ENCODE measurements at regions not wholly inside any gene's neighbourhood (a gene's known extent, or its start where the extent isn't known, plus 50 kb on each side); places are given as distances from the start of the nearest gene placed in this dataset.

- WGBS (ENCODE audit: extremely low coverage, insufficient read length, low lambda C conversion rate), result no CpG with 5 or more reads among the region's 4 CpGs
- Histone ChIP-seq H3K4me2 (ENCODE audit: insufficient read depth, insufficient read length, low read length) (no peak overlapping the region), H4K8ac (replicated peaks; ENCODE audit: insufficient read length, low read depth, low read length) (no peak overlapping the region), H2BK20ac (ENCODE audit: low read depth, low read length, poor library complexity, severe bottlenecking) (no peak overlapping the region), H3K23me2 (ENCODE audit: insufficient read length, low read depth, low read length, poor library complexity, severe bottlenecking) (no peaks in the 10 kb centered on the region), H3K23ac (ENCODE audit: insufficient read length, low read depth, low read length) (no peak overlapping the region), H3K9ac (ENCODE audit: extremely low read depth, insufficient read length, low read length) (no peak overlapping the region), H2BK5ac (ENCODE audit: insufficient read length, low read length) (no peak overlapping the region), H4K5ac (ENCODE audit: insufficient read length, low read depth, low read length) (no peak overlapping the region), H2AFZ (ENCODE audit: low read length) (no peak overlapping the region), H3K4me1 (ENCODE audit: insufficient read depth, low read length) (no peaks in the 10 kb centered on the region), H3K79me2 (ENCODE audit: insufficient read depth, low read length) (no peaks in the 10 kb centered on the region), H3K9me3 (ENCODE audit: control insufficient read depth, low read depth, low read length) (no peaks in the 10 kb centered on the region), H4K91ac (ENCODE audit: insufficient read length, low read depth, low read length) (no peak overlapping the region), H3T11ph (ENCODE audit: low read length) (no peak overlapping the region), H2AK5ac (ENCODE audit: insufficient read length, low read length) (no peak overlapping the region), H4K20me1 (ENCODE audit: control insufficient read depth, insufficient read depth, insufficient read length) (no peaks in the 10 kb centered on the region), H3K27me3 (ENCODE audit: insufficient read depth, low read length) (no peaks in the 10 kb centered on the region), H3K79me1 (ENCODE audit: insufficient read depth, low read depth, low read length, poor library complexity, severe bottlenecking) (no peaks in the 10 kb centered on the region), H2BK12ac (ENCODE audit: insufficient read length, low read depth, low read length) (no peak overlapping the region), H3K4ac (ENCODE audit: low read depth, low read length) (no peak overlapping the region), H2BK120ac (ENCODE audit: low read depth, low read length, poor library complexity, severe bottlenecking) (no peak overlapping the region), H3K27ac (ENCODE audit: insufficient read length, low read depth, low read length) (no peak overlapping the region), H3K14ac (ENCODE audit: insufficient read depth, low read length) (no peak overlapping the region), H3K18ac (ENCODE audit: insufficient read length, low read depth, low read length) (no peak overlapping the region), H3K56ac (ENCODE audit: insufficient read length, low read depth, low read length) (no peak overlapping the region), H2BK15ac (ENCODE audit: low read depth, low read length) (no peak overlapping the region)
- Mint-ChIP-seq H3K4me1 (peaks cover 16 to 21% of the 10 kb centered on the region in 2 experiments), H3K27me3 (ENCODE audit: low read depth) (no peaks in the 10 kb centered on the region), H3K4me3 (no peak overlapping the region), H3K9me3 (peaks cover 2 to 3% of the 10 kb centered on the region in 2 experiments; a peak in 2 of 5 replicates), H3K27ac (no peak overlapping the region), H3K36me3 (ENCODE audit: insufficient read depth in 1 of 3, low read depth in 3 of 3) (no peaks in the 10 kb centered on the region)
- no peak for TF ChIP-seq CTCF (conservative IDR thresholded peaks at IDR 0.05)
- no peak for DNase-seq
These were observed 151.0 kb downstream of the SH2D1A start for GRCh38 chrX:124497386-124497785.
